CD8-positive, alpha-beta memory T cell (primary cell): ENCODE measurements at regions not wholly inside any gene's neighbourhood (a gene's known extent, or its start where the extent isn't known, plus 50 kb on each side); places are given as distances from the start of the nearest gene placed in this dataset.

ENCODE experiments used
- CTCF ChIA-PET: fragments of 350-600 bp; sonication (Branson Sonifier 250); formaldehyde crosslinking; loops from one replicate; lab custom pipeline; 2021; ENCODE audit warnings: antibody characterized with exemption; lab: Charles Lee
- POLR2A ChIA-PET: fragments of 350-600 bp; sonication (Branson Sonifier 250); formaldehyde crosslinking; loops from one replicate; lab custom pipeline; 2021; ENCODE audit warnings: antibody characterized with exemption; lab: Charles Lee
- DNase-seq, 5 donors: peaks; one replicate each; pipeline versions ENCODE4 v3.0.0 to v3.0.0-alpha.2; 2020 to 2022; ENCODE audit warnings: mixed read lengths in 1 of 5
- H3K27ac ChIP-seq: one replicate; pipeline ENCODE4 v1.7.0; 2013; ENCODE audit warnings: low read depth, mild to moderate bottlenecking, low read length, moderate library complexity
- H3K27me3 ChIP-seq: 2 replicates; pipeline ENCODE4 v1.7.0; 2013; ENCODE audit warnings: low read length, mild to moderate bottlenecking; ENCODE audit not compliant: insufficient read depth, poor library complexity, severe bottlenecking
- H3K36me3 ChIP-seq: 2 replicates; pipeline ENCODE4 v1.7.0; 2013; ENCODE audit warnings: mild to moderate bottlenecking, low read length, moderate library complexity; ENCODE audit not compliant: insufficient read depth
- H3K4me1 ChIP-seq: 2 replicates; pipeline ENCODE4 v1.7.0; 2013; ENCODE audit warnings: mild to moderate bottlenecking, low read length, moderate library complexity; ENCODE audit not compliant: insufficient read depth
- H3K4me3 ChIP-seq: 2 replicates; pipeline ENCODE4 v1.7.0; 2013; ENCODE audit warnings: mild to moderate bottlenecking, low read length
- H3K9me3 ChIP-seq: 2 replicates; pipeline ENCODE4 v1.7.0; 2013; ENCODE audit warnings: mild to moderate bottlenecking, low read length
- H3K27ac Mint-ChIP-seq, 8 donors: one replicate each; pipeline ENCODE4 v1.8.0; 2020 to 2021; ENCODE audit warnings: mixed read lengths in 8 of 8, mild to moderate bottlenecking in 6 of 8, inconsistent platforms in 3 of 8, moderate library complexity in 3 of 8
- H3K27me3 Mint-ChIP-seq, 2 donors: one replicate each; pipeline ENCODE4 v1.8.0; 2020 to 2021; ENCODE audit warnings: mixed read lengths in 2 of 2, mild to moderate bottlenecking in 1 of 2, moderate library complexity in 1 of 2
- H3K36me3 Mint-ChIP-seq, 3 donors: one replicate each; pipeline ENCODE4 v1.8.0; 2020 to 2021; ENCODE audit warnings: mixed read lengths in 3 of 3, inconsistent platforms in 1 of 3, mild to moderate bottlenecking in 1 of 3
- H3K4me1 Mint-ChIP-seq, 3 donors: one replicate each; pipeline ENCODE4 v1.8.0; 2020 to 2021; ENCODE audit warnings: mixed read lengths in 3 of 3, inconsistent platforms in 1 of 3, mild to moderate bottlenecking in 1 of 3
- H3K4me3 Mint-ChIP-seq, 7 donors: one replicate each; pipeline ENCODE4 v1.8.0; 2020 to 2021; ENCODE audit warnings: mixed read lengths in 7 of 7, mild to moderate bottlenecking in 6 of 7, moderate library complexity in 4 of 7, inconsistent platforms in 2 of 7
- H3K9me3 Mint-ChIP-seq, 5 donors: one replicate each; pipeline ENCODE4 v1.8.0; 2020 to 2022; ENCODE audit warnings: mixed read lengths in 5 of 5, mild to moderate bottlenecking in 3 of 5, moderate library complexity in 2 of 5, inconsistent platforms in 1 of 5

- no peak overlapping the region for H3K27ac ChIP-seq
- CTCF ChIA-PET: no interaction called here
- POLR2A ChIA-PET: no interaction called here
These were observed 346.6 kb downstream of the TBC1D4 start for GRCh38 chr13:75135325-75135825.

GRCh38 chr13:75132701-75133695 lies 349.0 kb downstream of the TBC1D4 start:
- Mint-ChIP-seq H3K27me3 (peaks cover 1 to 14% of the 10 kb centered on the region in 2 donors), H3K4me3 (no peak overlapping the region), H3K4me1 (no peaks in the 10 kb centered on the region), H3K36me3 (peaks cover 0 to 2% (median 0%) of the 10 kb centered on the region in 3 donors), H3K27ac (no peak overlapping the region), H3K9me3 (peaks cover 0 to 13% (median 3%) of the 10 kb centered on the region in 5 donors)
- H3K36me3 ChIP-seq: no peaks in the 10 kb centered on the region
- ChIA-PET POLR2A (no interaction called here), CTCF (no interaction called here)
- DNase-seq: no peak
- H3K4me1 ChIP-seq: no peaks in the 10 kb centered on the region
- no peaks in the 10 kb centered on the region for H3K9me3 ChIP-seq
- no peak overlapping the region for H3K4me3 ChIP-seq
- no peaks in the 10 kb centered on the region for H3K27me3 ChIP-seq
- H3K27ac ChIP-seq: no peak overlapping the region

More at GRCh38 chr13:75135325-75135825, 346.6 kb downstream of the TBC1D4 start:
- H3K27ac Mint-ChIP-seq: no peak overlapping the region
- H3K4me1 ChIP-seq: no peaks in the 10 kb centered on the region
- no peak overlapping the region for H3K4me3 Mint-ChIP-seq
- peaks cover 0 to 2% (median 0%) of the 10 kb centered on the region in 3 donors for H3K36me3 Mint-ChIP-seq
- peaks cover 8 to 29% of the 10 kb centered on the region in 2 donors for H3K27me3 Mint-ChIP-seq
- H3K4me3 ChIP-seq: no peak overlapping the region
- H3K36me3 ChIP-seq: no peaks in the 10 kb centered on the region
- no peaks in the 10 kb centered on the region for H3K9me3 ChIP-seq
- no peaks in the 10 kb centered on the region for H3K27me3 ChIP-seq
- no peaks in the 10 kb centered on the region for H3K4me1 Mint-ChIP-seq
- no peak for DNase-seq
- peaks cover 7 to 23% (median 11%) of the 10 kb centered on the region in 5 donors for H3K9me3 Mint-ChIP-seq

GRCh38 chr13:75129331-75129730 lies 352.6 kb downstream of the TBC1D4 start:
- Histone ChIP-seq H3K4me3 (no peak overlapping the region), H3K9me3 (no peaks in the 10 kb centered on the region), H3K36me3 (no peaks in the 10 kb centered on the region), H3K27me3 (no peaks in the 10 kb centered on the region), H3K4me1 (no peaks in the 10 kb centered on the region), H3K27ac (no peak overlapping the region)
- no peaks in the 10 kb centered on the region for H3K4me1 Mint-ChIP-seq
- no peak for DNase-seq
- no peaks in the 10 kb centered on the region for H3K9me3 Mint-ChIP-seq
- no peak overlapping the region for H3K4me3 Mint-ChIP-seq
- ChIA-PET CTCF (no interaction called here), POLR2A (no interaction called here)
- H3K27me3 Mint-ChIP-seq: peaks cover 1 to 8% of the 10 kb centered on the region in 2 donors
- H3K27ac Mint-ChIP-seq: no peak overlapping the region
- H3K36me3 Mint-ChIP-seq: no peaks in the 10 kb centered on the region

GRCh38 chr13:75124415-75124814 lies 357.6 kb downstream of the TBC1D4 start:
- no peak overlapping the region for H3K4me3 ChIP-seq
- no peaks in the 10 kb centered on the region for H3K27me3 ChIP-seq
- Mint-ChIP-seq H3K9me3 (peaks cover 0 to 2% (median 0%) of the 10 kb centered on the region in 5 donors), H3K4me3 (no peak overlapping the region), H3K27me3 (peaks cover 0 to 1% of the 10 kb centered on the region in 2 donors), H3K27ac (no peak overlapping the region), H3K36me3 (no peaks in the 10 kb centered on the region), H3K4me1 (no peaks in the 10 kb centered on the region)
- POLR2A ChIA-PET: no interaction called here
- no peaks in the 10 kb centered on the region for H3K4me1 ChIP-seq
- no peaks in the 10 kb centered on the region for H3K9me3 ChIP-seq
- H3K27ac ChIP-seq: no peak overlapping the region
- CTCF ChIA-PET: no interaction called here
- no peaks in the 10 kb centered on the region for H3K36me3 ChIP-seq
- no peak for DNase-seq

- H3K4me1 Mint-ChIP-seq: no peaks in the 10 kb centered on the region
- CTCF ChIA-PET: no interaction called here
These were observed 358.5 kb downstream of the TBC1D4 start for GRCh38 chr13:75123428-75123827.

GRCh38 chr13:75120085-75120484 lies 361.9 kb downstream of the TBC1D4 start:
- H3K4me3 ChIP-seq: no peak overlapping the region
- no peak overlapping the region for H3K4me3 Mint-ChIP-seq
- no peaks in the 10 kb centered on the region for H3K9me3 ChIP-seq
- no peak overlapping the region for H3K27ac ChIP-seq
- no peak for DNase-seq
- no peaks in the 10 kb centered on the region for H3K4me1 ChIP-seq
- no peaks in the 10 kb centered on the region for H3K36me3 ChIP-seq
- POLR2A ChIA-PET: no interaction called here
- H3K9me3 Mint-ChIP-seq: peaks cover 0 to 3% (median 0%) of the 10 kb centered on the region in 5 donors
- no peaks in the 10 kb centered on the region for H3K36me3 Mint-ChIP-seq
- H3K4me1 Mint-ChIP-seq: no peaks in the 10 kb centered on the region
- CTCF ChIA-PET: no interaction called here
- peaks cover 0 to 4% of the 10 kb centered on the region in 2 donors for H3K27me3 Mint-ChIP-seq
- no peak overlapping the region for H3K27ac Mint-ChIP-seq
- H3K27me3 ChIP-seq: no peaks in the 10 kb centered on the region

More at GRCh38 chr13:75123428-75123827, 358.5 kb downstream of the TBC1D4 start:
- H3K4me1 ChIP-seq: no peaks in the 10 kb centered on the region
- H3K4me3 ChIP-seq: no peak overlapping the region
- H3K27ac ChIP-seq: no peak overlapping the region
- H3K27me3 Mint-ChIP-seq: peaks cover 0 to 1% of the 10 kb centered on the region in 2 donors
- H3K27me3 ChIP-seq: no peaks in the 10 kb centered on the region
- no peak overlapping the region for H3K4me3 Mint-ChIP-seq
- no peaks in the 10 kb centered on the region for H3K36me3 ChIP-seq
- no peak overlapping the region for H3K27ac Mint-ChIP-seq
- no peak for DNase-seq
- peaks cover 0 to 2% (median 0%) of the 10 kb centered on the region in 5 donors for H3K9me3 Mint-ChIP-seq
- H3K9me3 ChIP-seq: no peaks in the 10 kb centered on the region
- no peaks in the 10 kb centered on the region for H3K36me3 Mint-ChIP-seq
- POLR2A ChIA-PET: no interaction called here

- H3K4me3 ChIP-seq: no peak overlapping the region
- CTCF ChIA-PET: no interaction called here
- no peaks in the 10 kb centered on the region for H3K4me1 ChIP-seq
- H3K27ac Mint-ChIP-seq: no peak overlapping the region
- no peaks in the 10 kb centered on the region for H3K36me3 Mint-ChIP-seq
- no peak for DNase-seq
- peaks cover 0 to 11% of the 10 kb centered on the region in 2 donors for H3K27me3 Mint-ChIP-seq
- H3K4me1 Mint-ChIP-seq: no peaks in the 10 kb centered on the region
- POLR2A ChIA-PET: no interaction called here
- H3K9me3 Mint-ChIP-seq: peaks cover 0 to 17% (median 4%) of the 10 kb centered on the region in 5 donors
- no peaks in the 10 kb centered on the region for H3K27me3 ChIP-seq
- H3K9me3 ChIP-seq: no peaks in the 10 kb centered on the region
- no peak overlapping the region for H3K4me3 Mint-ChIP-seq
- no peak overlapping the region for H3K27ac ChIP-seq
- no peaks in the 10 kb centered on the region for H3K36me3 ChIP-seq
These were observed 366.8 kb downstream of the TBC1D4 start for GRCh38 chr13:75115171-75115570.

- Histone ChIP-seq H3K4me1 (no peaks in the 10 kb centered on the region), H3K27me3 (no peaks in the 10 kb centered on the region), H3K9me3 (no peaks in the 10 kb centered on the region), H3K4me3 (no peak overlapping the region), H3K27ac (no peak overlapping the region), H3K36me3 (no peaks in the 10 kb centered on the region)
- Mint-ChIP-seq H3K36me3 (no peaks in the 10 kb centered on the region), H3K9me3 (peaks cover 0 to 3% (median 0%) of the 10 kb centered on the region in 5 donors), H3K27ac (peak overlapping the region in 1 of 8 donors; percentile 73), H3K27me3 (peaks cover 3 to 42% of the 10 kb centered on the region in 2 donors), H3K4me3 (no peak overlapping the region), H3K4me1 (no peaks in the 10 kb centered on the region)
- CTCF ChIA-PET: no interaction called here
- no peak for DNase-seq
- POLR2A ChIA-PET: no interaction called here
These were observed 378.0 kb downstream of the TBC1D4 start for GRCh38 chr13:75103976-75104375.
